ENCODE measurements at regions not wholly inside any gene's neighbourhood (a gene's known extent, or its start where the extent isn't known, plus 50 kb on each side); places are given as distances from the start of the nearest gene placed in this dataset.
"Not testable (repeated sequence)": the region's sequence is repeated elsewhere in the genome, so short reads cannot be mapped to it uniquely, and the experiment has no call there.

GRCh38 chr18:56433919-56434318 lies 204.5 kb downstream of the TXNL1 start:
- Histone ChIP-seq H3K9me3 (no peaks in the 10 kb centered on the region), H3K27me3 (no peaks in the 10 kb centered on the region), H3K4me3 (no peak overlapping the region), H3K4me1 (no peaks in the 10 kb centered on the region), H3K27ac (no peak overlapping the region), H3K36me3 (ENCODE audit: low read depth, missing control alignments) (no peaks in the 10 kb centered on the region)
- WGBS, 2 donors: 88 to 92% methylated on average over 3 of the region's 3 CpGs
- intact Hi-C loops (cut with DNase I; ENCODE audit: low total_unique reads): no loop called here
- no peak for TF ChIP-seq POLR2A (IDR thresholded peaks at IDR 0.05)
- no peak for TF ChIP-seq CTCF (IDR thresholded peaks at IDR 0.05)
- DNase-seq: no peak

GRCh38 chr18:56431551-56431950 lies 206.8 kb downstream of the TXNL1 start:
- TF ChIP-seq POLR2A (IDR thresholded peaks at IDR 0.05) (no peak), CTCF (IDR thresholded peaks at IDR 0.05) (no peak)
- Histone ChIP-seq H3K36me3 (ENCODE audit: low read depth, missing control alignments) (no peaks in the 10 kb centered on the region), H3K9me3 (no peaks in the 10 kb centered on the region), H3K4me3 (no peak overlapping the region), H3K27me3 (no peaks in the 10 kb centered on the region), H3K4me1 (no peaks in the 10 kb centered on the region), H3K27ac (no peak overlapping the region)
- intact Hi-C loops (cut with DNase I; ENCODE audit: low total_unique reads): no loop called here
- DNase-seq: no peak

- no peak for TF ChIP-seq CTCF (IDR thresholded peaks at IDR 0.05)
- no peak for TF ChIP-seq POLR2A (IDR thresholded peaks at IDR 0.05)
- no peaks in the 10 kb centered on the region for H3K36me3 ChIP-seq (ENCODE audit: low read depth, missing control alignments)
- H3K4me1 ChIP-seq: no peaks in the 10 kb centered on the region
- DNase-seq: no peak
- H3K9me3 ChIP-seq: no peaks in the 10 kb centered on the region
- intact Hi-C loops (cut with DNase I; ENCODE audit: low total_unique reads): no loop called here
- no peak overlapping the region for H3K27ac ChIP-seq
- H3K27me3 ChIP-seq: no peaks in the 10 kb centered on the region
- H3K4me3 ChIP-seq: no peak overlapping the region
These were observed 214.8 kb downstream of the TXNL1 start for GRCh38 chr18:56423626-56424025.

DNA sequence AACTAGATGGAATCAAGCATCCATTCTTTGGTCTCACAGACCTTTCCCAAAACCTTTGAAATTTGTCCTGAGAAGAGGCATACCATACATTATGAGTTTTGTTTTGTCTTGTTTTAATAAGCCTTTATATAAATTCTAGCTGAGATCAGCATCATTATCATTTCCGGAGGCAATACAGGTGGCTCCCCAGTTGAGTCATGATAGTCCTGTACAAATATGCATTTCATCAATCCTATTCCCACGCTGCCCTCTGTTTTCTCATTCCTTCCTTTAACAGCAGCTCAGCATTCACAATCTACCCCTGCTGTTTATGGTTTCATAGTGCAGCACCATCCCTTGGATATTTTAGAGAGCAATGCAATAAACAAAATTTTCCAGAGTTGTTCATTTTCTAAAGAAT lies 216.7 kb downstream of the TXNL1 start:
- no peaks in the 10 kb centered on the region for H3K4me1 ChIP-seq
- no peaks in the 10 kb centered on the region for H3K27me3 ChIP-seq
- TF ChIP-seq CTCF (IDR thresholded peaks at IDR 0.05): no peak
- no peak for TF ChIP-seq POLR2A (IDR thresholded peaks at IDR 0.05)
- intact Hi-C loops (cut with DNase I; ENCODE audit: low total_unique reads): no loop called here
- no peaks in the 10 kb centered on the region for H3K36me3 ChIP-seq (ENCODE audit: low read depth, missing control alignments)
- no peak for DNase-seq
- no peak overlapping the region for H3K4me3 ChIP-seq
- 85 to 92% methylated on average over 2 of the region's 2 CpGs for WGBS, 2 donors
- no peak overlapping the region for H3K27ac ChIP-seq
- no peaks in the 10 kb centered on the region for H3K9me3 ChIP-seq

DNA sequence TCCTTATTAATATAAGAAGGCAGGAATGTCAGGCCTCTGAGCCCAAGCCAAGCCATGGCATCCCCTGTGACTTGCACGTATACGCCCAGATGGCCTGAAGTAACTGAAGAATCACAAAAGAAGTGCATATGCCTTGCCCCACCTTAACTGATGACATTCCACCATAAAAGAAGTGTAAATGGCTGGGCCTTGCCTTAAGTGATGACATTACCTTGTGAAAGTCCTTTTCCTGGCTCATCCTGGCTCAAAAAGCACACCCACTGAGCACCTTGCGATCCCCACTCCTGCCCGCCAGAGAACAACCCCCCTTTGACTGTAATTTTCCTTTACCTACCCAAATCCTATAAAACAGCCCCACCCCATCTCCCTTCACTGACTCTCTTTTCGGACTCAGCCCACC lies 217.5 kb downstream of the TXNL1 start:
- WGBS, 2 donors: 94 to 96% methylated on average over 5 of the region's 5 CpGs
- H3K4me1 ChIP-seq; intact Hi-C loops (cut with DNase I; ENCODE audit: low total_unique reads); H3K27ac ChIP-seq; DNase-seq; H3K9me3 ChIP-seq; H3K4me3 ChIP-seq; H3K36me3 ChIP-seq (ENCODE audit: low read depth, missing control alignments); H3K27me3 ChIP-seq: not testable (repeated sequence)
